K562 (cell line): ENCODE measurements at regions not wholly inside any gene's neighbourhood (a gene's known extent, or its start where the extent isn't known, plus 50 kb on each side); places are given as distances from the start of the nearest gene placed in this dataset.
"Not testable (repeated sequence)": the region's sequence is repeated elsewhere in the genome, so short reads cannot be mapped to it uniquely, and the experiment has no call there.

ENCODE experiments used
- ATF3 ChIP-seq, 2 experiments: fragments of 450-650 bp in 1 of 2; sonication (generic) in 1 of 2; formaldehyde crosslinking in 1 of 2; IDR thresholded peaks in 1 of 2; conservative IDR thresholded peaks in 1 of 2; 2 replicates each; pipeline versions ENCODE4 v1.6.1 to v1.8.1; 2016 to 2023; ENCODE audit warnings: mild to moderate bottlenecking in 2 of 2, moderate library complexity in 2 of 2, inconsistent platforms in 1 of 2, missing genetic modification reagents in 1 of 2
- CBX8 ChIP-seq: fragments of 200-600 bp; sonication (generic); IDR thresholded peaks from 2 replicates; pipeline ENCODE4 v1.6.1; 2012; ENCODE audit warnings: borderline replicate concordance, mixed run types, low read depth, mild to moderate bottlenecking, moderate library complexity, mixed read lengths, low read length, control low read depth, inconsistent platforms; ENCODE audit not compliant: poor library complexity, severe bottlenecking; ENCODE audit errors: extremely low read depth
- E2F5 ChIP-seq: sonication (generic); formaldehyde crosslinking; IDR thresholded peaks from 2 replicates; pipeline ENCODE4 v1.8.0; 2022; ENCODE audit warnings: mild to moderate bottlenecking, missing genetic modification reagents
- HCFC1 ChIP-seq: IDR thresholded peaks from 2 replicates; pipeline ENCODE4 v1.6.1; 2012; ENCODE audit warnings: low read depth, low read length, improper control_type of control experiment
- HDAC3 ChIP-seq: fragments of 450-650 bp; IDR thresholded peaks from 2 replicates; pipeline ENCODE4 v1.6.1; 2018; ENCODE audit warnings: borderline replicate concordance, mild to moderate bottlenecking, moderate library complexity; ENCODE audit not compliant: partially characterized antibody
- HNRNPUL1 ChIP-seq: fragments of 200-400 bp; formaldehyde crosslinking; IDR thresholded peaks from 2 replicates; pipeline ENCODE4 v1.6.1; 2017; ENCODE audit warnings: low read length
- KLF13 ChIP-seq: fragments of 450-650 bp; IDR thresholded peaks from 2 replicates; pipeline ENCODE4 v1.6.1; 2016; ENCODE audit warnings: missing genetic modification characterization, low read depth, mild to moderate bottlenecking, missing compliant biosample characterization, moderate library complexity, borderline replicate concordance
- MED1 ChIP-seq: sonication (generic); formaldehyde crosslinking; IDR thresholded peaks from 2 replicates; pipeline ENCODE4 v1.8.1; 2023; ENCODE audit warnings: missing genetic modification reagents, borderline replicate concordance
- MXI1 ChIP-seq: IDR thresholded peaks from 2 replicates; pipeline ENCODE4 v1.6.1; 2011; ENCODE audit warnings: low read depth, mild to moderate bottlenecking, improper control_type of control experiment, low read length
- ZFX ChIP-seq: sonication (generic); formaldehyde crosslinking; IDR thresholded peaks from 2 replicates; pipeline ENCODE4 v1.8.0; 2022; ENCODE audit warnings: mild to moderate bottlenecking, missing genetic modification reagents, moderate library complexity
- ZNF280B ChIP-seq: fragments of 250-450 bp; sonication (Bioruptor Pico); IDR thresholded peaks from 2 replicates; pipeline ENCODE4 v1.5.1; 2021; ENCODE audit warnings: mild to moderate bottlenecking
- ZNF76 ChIP-seq: fragments of 250-450 bp; sonication (Bioruptor Pico); IDR thresholded peaks from 2 replicates; pipeline ENCODE4 v1.4.0; 2020; ENCODE audit warnings: mild to moderate bottlenecking, moderate library complexity, borderline replicate concordance
- TF ChIP-seq, protein P1 (sequence below), 3 experiments: IDR thresholded peaks in 2 of 3; conservative IDR thresholded peaks in 1 of 3; 2 replicates each; pipeline ENCODE4 v1.5.1; 2011 to 2012; ENCODE audit warnings: low read length in 3 of 3, mild to moderate bottlenecking in 3 of 3, control low read depth in 2 of 3, improper control_type of control experiment in 1 of 3, inconsistent platforms in 1 of 3, low read depth in 1 of 3, mixed read lengths in 1 of 3, moderate library complexity in 1 of 3; ENCODE audit not compliant: insufficient read depth in 2 of 3

DNA sequence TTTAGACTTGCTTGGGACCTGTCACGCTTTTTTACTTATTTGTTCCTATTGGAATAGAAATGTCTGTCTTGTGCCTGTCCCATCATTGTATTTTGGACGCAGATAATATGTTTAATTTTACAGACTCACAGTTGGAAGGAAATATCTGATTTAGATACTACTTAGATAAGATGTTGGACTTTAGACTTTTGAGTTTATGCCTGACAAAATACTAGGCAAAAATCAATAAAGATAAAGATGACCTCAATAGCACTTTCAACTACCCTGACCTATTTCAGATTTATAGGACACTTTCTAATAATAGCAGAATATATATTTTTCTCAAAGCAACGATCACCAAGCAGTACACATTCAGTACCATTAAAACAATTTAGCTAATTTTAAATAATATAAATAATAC lies 150.1 kb upstream of the TGIF2LX start:
- not testable (repeated sequence) for TF ChIP-seq ATF3 (IDR thresholded peaks at IDR 0.05); ATF3 (CRISPR knock-in tag; conservative IDR thresholded peaks at IDR 0.05); CBX8; ZNF76 (CRISPR knock-in tag); ZFX (CRISPR knock-in tag); ZNF280B (CRISPR knock-in tag); HDAC3; MED1 (CRISPR knock-in tag); KLF13; E2F5; HCFC1; MXI1; HNRNPUL1
- TF ChIP-seq, protein P1, sequence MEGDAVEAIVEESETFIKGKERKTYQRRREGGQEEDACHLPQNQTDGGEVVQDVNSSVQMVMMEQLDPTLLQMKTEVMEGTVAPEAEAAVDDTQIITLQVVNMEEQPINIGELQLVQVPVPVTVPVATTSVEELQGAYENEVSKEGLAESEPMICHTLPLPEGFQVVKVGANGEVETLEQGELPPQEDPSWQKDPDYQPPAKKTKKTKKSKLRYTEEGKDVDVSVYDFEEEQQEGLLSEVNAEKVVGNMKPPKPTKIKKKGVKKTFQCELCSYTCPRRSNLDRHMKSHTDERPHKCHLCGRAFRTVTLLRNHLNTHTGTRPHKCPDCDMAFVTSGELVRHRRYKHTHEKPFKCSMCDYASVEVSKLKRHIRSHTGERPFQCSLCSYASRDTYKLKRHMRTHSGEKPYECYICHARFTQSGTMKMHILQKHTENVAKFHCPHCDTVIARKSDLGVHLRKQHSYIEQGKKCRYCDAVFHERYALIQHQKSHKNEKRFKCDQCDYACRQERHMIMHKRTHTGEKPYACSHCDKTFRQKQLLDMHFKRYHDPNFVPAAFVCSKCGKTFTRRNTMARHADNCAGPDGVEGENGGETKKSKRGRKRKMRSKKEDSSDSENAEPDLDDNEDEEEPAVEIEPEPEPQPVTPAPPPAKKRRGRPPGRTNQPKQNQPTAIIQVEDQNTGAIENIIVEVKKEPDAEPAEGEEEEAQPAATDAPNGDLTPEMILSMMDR (IDR thresholded peaks at IDR 0.05 in 2 of 3, conservative IDR thresholded peaks at IDR 0.05 in 1 of 3; ENCODE audit: insufficient read depth in 2 of 3, low read depth in 1 of 3, low read length in 3 of 3): not testable (repeated sequence)
